Activated naive CD8-positive, alpha-beta T cell treated with anti-CD3 and anti-CD28 coated beads, Interleukin-2, amount 50 U/mL, for 24 hours (primary cell): ENCODE measurements at regions not wholly inside any gene's neighbourhood (a gene's known extent, or its start where the extent isn't known, plus 50 kb on each side); places are given as distances from the start of the nearest gene placed in this dataset.

Experiments used
- ATAC-seq: fragments of 150-1000 bp; cut with Tn5 transposase; one replicate; pipeline ENCODE4 v1.10.0; 2021
- DNase-seq: peaks from one replicate; pipeline ENCODE4 v3.0.0; 2021
- H3K27ac Mint-ChIP-seq: one replicate; pipeline ENCODE4 v1.8.0; 2021; ENCODE audit warnings: mild to moderate bottlenecking, mixed read lengths
- H3K27me3 Mint-ChIP-seq: one replicate; pipeline ENCODE4 v1.8.0; 2021; ENCODE audit warnings: mixed read lengths
- H3K36me3 Mint-ChIP-seq: one replicate; pipeline ENCODE4 v1.8.0; 2021; ENCODE audit warnings: low read depth, mixed read lengths
- H3K4me1 Mint-ChIP-seq: one replicate; pipeline ENCODE4 v1.8.0; 2021; ENCODE audit warnings: mixed read lengths
- H3K4me3 Mint-ChIP-seq: one replicate; pipeline ENCODE4 v1.8.0; 2021; ENCODE audit warnings: mild to moderate bottlenecking, moderate library complexity, mixed read lengths
- H3K9me3 Mint-ChIP-seq: one replicate; pipeline ENCODE4 v1.8.0; 2021; ENCODE audit warnings: mixed read lengths

DNA sequence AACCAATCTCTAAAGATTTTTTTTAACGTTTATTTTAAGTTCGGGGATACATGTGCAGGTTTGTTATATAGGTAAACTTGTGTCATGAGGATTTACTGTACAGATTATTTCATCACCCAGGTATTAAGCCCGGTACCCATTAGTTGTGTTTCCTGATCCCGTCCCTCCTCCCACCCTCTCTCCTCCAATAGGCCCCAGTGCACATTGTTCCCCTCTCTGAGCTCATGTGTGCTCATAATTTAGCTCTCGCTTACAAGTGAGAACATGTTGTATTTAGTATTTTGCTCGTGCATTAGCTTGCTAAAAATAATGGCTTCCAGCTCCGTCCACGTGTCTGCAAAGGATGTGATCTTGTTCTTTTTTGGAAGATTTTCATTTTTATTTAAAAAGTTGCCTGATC lies 2309.4 kb upstream of the AGA start:
- Mint-ChIP-seq H3K4me1 (no peaks in the 10 kb centered on the region), H3K27ac (no peak overlapping the region), H3K9me3 (peaks cover 5% of the 10 kb centered on the region), H3K27me3 (no peaks in the 10 kb centered on the region), H3K36me3 (no peaks in the 10 kb centered on the region), H3K4me3 (no peak overlapping the region)
- DNase-seq = no peak
- no peak for ATAC-seq

DNA sequence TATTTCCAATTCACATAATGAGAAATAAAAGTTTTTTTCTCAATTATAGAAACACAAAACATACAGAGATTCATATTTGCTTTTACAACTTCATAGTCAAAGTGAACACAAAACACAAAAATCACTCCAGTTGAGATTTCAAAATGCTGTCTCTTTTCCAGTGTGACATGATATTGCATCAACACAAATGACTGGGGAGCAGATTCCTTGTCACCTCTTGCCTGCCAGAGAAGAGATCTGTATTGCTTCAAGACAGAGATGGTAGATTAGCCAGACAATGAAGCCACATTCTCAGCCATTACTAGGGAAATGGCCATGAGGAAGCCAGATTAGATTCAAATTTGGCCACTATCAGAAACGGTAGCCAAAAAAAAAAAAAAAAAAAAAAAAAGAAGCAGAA lies 2313.1 kb upstream of the AGA start:
- no peaks in the 10 kb centered on the region for H3K27me3 Mint-ChIP-seq
- H3K27ac Mint-ChIP-seq = no peak overlapping the region
- H3K4me1 Mint-ChIP-seq = no peaks in the 10 kb centered on the region
- peaks cover 3% of the 10 kb centered on the region for H3K9me3 Mint-ChIP-seq
- ATAC-seq = no peak
- no peaks in the 10 kb centered on the region for H3K36me3 Mint-ChIP-seq
- DNase-seq = no peak
- no peak overlapping the region for H3K4me3 Mint-ChIP-seq

- Mint-ChIP-seq H3K9me3 (peaks cover 8% of the 10 kb centered on the region), H3K4me1 (no peaks in the 10 kb centered on the region), H3K36me3 (no peaks in the 10 kb centered on the region), H3K27me3 (no peaks in the 10 kb centered on the region), H3K4me3 (no peak overlapping the region), H3K27ac (no peak overlapping the region)
- ATAC-seq = no peak
- no peak for DNase-seq
These were observed 2315.4 kb upstream of the AGA start for GRCh38 chr4:179757641-179758040.

GRCh38 chr4:179762840-179763239 lies 2320.6 kb upstream of the AGA start:
- no peak for ATAC-seq
- Mint-ChIP-seq H3K4me3 (no peak overlapping the region), H3K36me3 (no peaks in the 10 kb centered on the region), H3K9me3 (peaks cover 31% of the 10 kb centered on the region), H3K27me3 (no peaks in the 10 kb centered on the region), H3K4me1 (no peaks in the 10 kb centered on the region), H3K27ac (no peak overlapping the region)
- no peak for DNase-seq

- H3K27ac Mint-ChIP-seq = no peak overlapping the region
- H3K36me3 Mint-ChIP-seq = no peaks in the 10 kb centered on the region
- H3K27me3 Mint-ChIP-seq = no peaks in the 10 kb centered on the region
- ATAC-seq (no peak), DNase-seq (no peak)
- peaks cover 33% of the 10 kb centered on the region for H3K9me3 Mint-ChIP-seq
- H3K4me1 Mint-ChIP-seq = no peaks in the 10 kb centered on the region
- H3K4me3 Mint-ChIP-seq = no peak overlapping the region
These were observed 2324.7 kb upstream of the AGA start for GRCh38 chr4:179766938-179767337.

- Mint-ChIP-seq H3K36me3 (no peaks in the 10 kb centered on the region), H3K4me1 (no peaks in the 10 kb centered on the region), H3K9me3 (peaks cover 23% of the 10 kb centered on the region), H3K4me3 (no peak overlapping the region), H3K27me3 (no peaks in the 10 kb centered on the region), H3K27ac (no peak overlapping the region)
- DNase-seq = no peak
- no peak for ATAC-seq
These were observed 2326.8 kb upstream of the AGA start for GRCh38 chr4:179768996-179769395.

GRCh38 chr4:179797738-179798137 lies 2355.5 kb upstream of the AGA start:
- Mint-ChIP-seq H3K27me3 (no peaks in the 10 kb centered on the region), H3K4me1 (no peaks in the 10 kb centered on the region), H3K9me3 (no peaks in the 10 kb centered on the region), H3K36me3 (no peaks in the 10 kb centered on the region), H3K27ac (no peak overlapping the region), H3K4me3 (no peak overlapping the region)
- ATAC-seq (no peak), DNase-seq (no peak)

- no peak for DNase-seq
- ATAC-seq = no peak
- no peaks in the 10 kb centered on the region for H3K4me1 Mint-ChIP-seq
- no peak overlapping the region for H3K27ac Mint-ChIP-seq
- H3K27me3 Mint-ChIP-seq = no peaks in the 10 kb centered on the region
- peaks cover 5% of the 10 kb centered on the region for H3K9me3 Mint-ChIP-seq
- no peak overlapping the region for H3K4me3 Mint-ChIP-seq
- no peaks in the 10 kb centered on the region for H3K36me3 Mint-ChIP-seq
These were observed 2361.6 kb upstream of the AGA start for GRCh38 chr4:179803857-179804256.

- no peak for DNase-seq
- no peaks in the 10 kb centered on the region for H3K36me3 Mint-ChIP-seq
- no peaks in the 10 kb centered on the region for H3K27me3 Mint-ChIP-seq
- ATAC-seq = no peak
- H3K4me3 Mint-ChIP-seq = no peak overlapping the region
- H3K27ac Mint-ChIP-seq = no peak overlapping the region
- peaks cover 8% of the 10 kb centered on the region for H3K9me3 Mint-ChIP-seq
- H3K4me1 Mint-ChIP-seq = no peaks in the 10 kb centered on the region
These were observed 2362.2 kb upstream of the AGA start for GRCh38 chr4:179804440-179804839.

- H3K9me3 Mint-ChIP-seq = peaks cover 5% of the 10 kb centered on the region
- no peak overlapping the region for H3K27ac Mint-ChIP-seq
- DNase-seq = no peak
- H3K4me3 Mint-ChIP-seq = no peak overlapping the region
- H3K27me3 Mint-ChIP-seq = no peaks in the 10 kb centered on the region
- H3K4me1 Mint-ChIP-seq = no peaks in the 10 kb centered on the region
- H3K36me3 Mint-ChIP-seq = no peaks in the 10 kb centered on the region
- ATAC-seq = no peak
These were observed 2375.1 kb upstream of the AGA start for GRCh38 chr4:179817317-179817716.

GRCh38 chr4:179823342-179823741 lies 2381.1 kb upstream of the AGA start:
- Mint-ChIP-seq H3K27ac (no peak overlapping the region), H3K4me3 (no peak overlapping the region), H3K9me3 (peaks cover 4% of the 10 kb centered on the region), H3K27me3 (no peaks in the 10 kb centered on the region), H3K36me3 (no peaks in the 10 kb centered on the region), H3K4me1 (no peaks in the 10 kb centered on the region)
- DNase-seq (no peak), ATAC-seq (no peak)

DNA sequence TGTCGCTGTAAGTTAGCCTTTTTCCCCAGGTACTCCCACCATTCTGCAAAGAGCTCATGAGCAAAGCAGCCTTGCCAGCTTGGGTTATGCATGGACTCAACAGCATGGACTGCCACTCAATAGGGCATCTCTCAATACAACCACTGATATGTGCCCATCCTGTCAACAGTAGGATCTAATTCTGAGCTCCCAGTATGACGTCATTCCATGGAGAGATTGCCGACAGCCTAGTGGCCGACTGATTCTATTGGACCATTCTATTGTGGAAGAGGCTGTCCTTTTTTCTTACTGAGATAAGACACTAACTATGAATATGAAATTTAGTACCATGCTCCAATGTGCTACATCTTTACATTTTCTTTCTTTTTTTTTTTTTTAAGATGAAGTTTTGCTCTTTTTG lies 2389.0 kb upstream of the AGA start:
- ATAC-seq = no peak
- H3K27me3 Mint-ChIP-seq = no peaks in the 10 kb centered on the region
- peaks cover 6% of the 10 kb centered on the region for H3K9me3 Mint-ChIP-seq
- no peak for DNase-seq
- no peak overlapping the region for H3K27ac Mint-ChIP-seq
- H3K4me1 Mint-ChIP-seq = no peaks in the 10 kb centered on the region
- no peak overlapping the region for H3K4me3 Mint-ChIP-seq
- no peaks in the 10 kb centered on the region for H3K36me3 Mint-ChIP-seq

DNA sequence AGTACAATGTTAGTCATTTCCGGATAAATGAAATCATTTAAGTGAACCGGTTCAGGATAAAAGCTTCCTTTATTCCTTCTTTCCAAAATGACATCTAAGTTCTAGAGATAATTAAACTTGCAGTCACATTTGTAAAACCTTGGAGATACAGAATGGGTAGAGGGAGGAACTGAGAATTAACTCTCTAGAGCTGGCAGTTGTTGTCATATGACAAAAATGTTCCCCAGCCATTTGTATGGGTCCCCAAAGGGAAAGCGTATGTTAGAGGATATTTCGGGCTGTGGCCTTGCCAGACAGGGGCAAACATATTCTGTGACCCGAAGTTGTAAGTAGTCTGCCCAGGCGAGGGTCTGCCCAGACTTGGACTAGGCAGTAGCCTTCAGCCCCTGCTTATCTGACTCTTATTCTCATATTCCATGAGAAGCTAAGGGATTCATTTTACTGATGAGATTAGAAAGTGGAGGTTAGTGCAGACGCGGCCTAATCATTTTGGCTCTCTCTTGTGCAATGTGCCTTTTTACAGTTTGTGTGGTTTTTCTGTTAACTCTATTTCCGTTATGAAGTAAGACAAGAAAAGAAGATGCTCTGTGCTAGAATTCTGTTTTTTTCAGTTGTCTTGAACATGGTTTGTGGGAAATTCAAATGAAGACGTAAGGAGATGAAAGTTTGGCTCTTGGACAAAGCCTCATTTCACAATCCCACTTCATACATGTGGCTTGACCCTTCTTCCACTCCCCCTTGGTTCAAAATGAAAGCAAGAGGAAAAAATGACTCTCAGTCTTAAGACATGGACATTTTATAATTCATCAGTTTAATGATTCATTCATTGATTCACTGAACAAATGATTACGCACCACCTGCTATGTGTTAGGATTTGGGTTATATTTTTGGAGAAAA lies 2394.2 kb upstream of the AGA start:
- ATAC-seq (no peak), DNase-seq (no peak)
- H3K9me3 Mint-ChIP-seq = peaks cover 9% of the 10 kb centered on the region
- H3K27me3 Mint-ChIP-seq = no peaks in the 10 kb centered on the region
- no peaks in the 10 kb centered on the region for H3K4me1 Mint-ChIP-seq
- H3K27ac Mint-ChIP-seq = no peak overlapping the region
- no peak overlapping the region for H3K4me3 Mint-ChIP-seq
- no peaks in the 10 kb centered on the region for H3K36me3 Mint-ChIP-seq

DNA sequence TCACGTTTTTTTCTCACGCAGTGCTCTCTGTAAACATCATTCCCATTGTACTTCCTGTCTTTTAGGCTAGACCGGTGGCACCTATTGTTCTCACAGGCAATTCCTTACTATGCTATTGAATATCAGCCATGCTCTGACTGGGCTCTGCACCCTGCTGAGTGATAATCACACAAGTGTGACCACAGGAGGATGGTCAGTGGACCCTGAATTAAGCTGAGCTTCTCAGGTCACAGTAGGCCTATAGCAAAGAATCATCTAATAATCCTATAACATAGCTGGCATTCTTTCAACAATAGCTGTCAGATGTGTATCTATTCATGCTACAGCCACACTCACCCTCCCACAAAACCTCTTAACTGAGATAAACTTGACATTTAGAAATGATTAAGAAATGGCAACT lies 2399.8 kb upstream of the TENM3 start:
- Mint-ChIP-seq H3K36me3 (no peaks in the 10 kb centered on the region), H3K4me1 (no peaks in the 10 kb centered on the region)
- DNase-seq = no peak

DNA sequence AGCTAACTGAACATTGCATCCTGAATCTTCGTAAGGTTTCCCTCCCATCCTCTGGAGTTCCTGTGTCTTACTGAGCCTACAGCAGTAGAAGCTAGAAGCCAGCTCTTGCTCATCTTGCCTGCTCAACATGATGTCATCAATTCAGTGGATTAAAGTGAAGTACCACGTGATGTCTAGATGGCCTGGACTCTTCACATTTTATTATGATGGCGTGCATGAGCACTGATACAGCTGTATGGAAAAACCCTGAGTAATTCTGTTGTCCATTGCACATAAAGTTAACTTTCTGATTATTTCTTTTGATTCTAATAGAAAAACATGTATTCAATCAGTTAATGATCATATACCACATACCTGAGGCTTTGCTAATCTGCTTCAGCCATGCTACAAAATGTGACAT lies 2387.7 kb upstream of the TENM3 start:
- Mint-ChIP-seq H3K27ac (no peak overlapping the region), H3K9me3 (peaks cover 5% of the 10 kb centered on the region), H3K4me3 (no peak overlapping the region), H3K27me3 (no peaks in the 10 kb centered on the region), H3K4me1 (no peaks in the 10 kb centered on the region), H3K36me3 (no peaks in the 10 kb centered on the region)
- ATAC-seq (no peak), DNase-seq (no peak)

More for the DNA sequence above, 2399.8 kb upstream of the TENM3 start:
- Mint-ChIP-seq H3K27me3 (no peaks in the 10 kb centered on the region), H3K9me3 (peaks cover 4% of the 10 kb centered on the region), H3K4me3 (no peak overlapping the region), H3K27ac (no peak overlapping the region)
- ATAC-seq = no peak

DNA sequence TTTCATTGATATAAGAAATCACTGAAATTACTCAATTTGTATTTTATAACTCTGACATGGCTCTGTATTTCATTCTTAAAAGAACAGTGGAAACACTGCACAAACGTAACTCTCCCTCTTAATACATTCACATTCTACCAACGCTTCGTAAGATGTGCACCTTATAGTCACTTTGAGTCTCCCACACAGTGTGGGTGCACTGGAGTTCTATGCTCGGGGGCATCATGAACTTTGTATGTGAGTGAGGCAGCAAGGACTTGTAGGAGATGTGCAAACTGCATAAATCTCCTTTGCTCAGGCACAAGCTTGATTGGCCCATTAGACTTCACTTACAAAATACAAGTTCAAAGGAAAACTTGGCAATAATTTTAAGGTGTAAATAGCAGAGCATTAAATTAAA lies 2385.0 kb upstream of the TENM3 start:
- Mint-ChIP-seq H3K4me3 (no peak overlapping the region), H3K27me3 (no peaks in the 10 kb centered on the region), H3K4me1 (no peaks in the 10 kb centered on the region), H3K9me3 (no peaks in the 10 kb centered on the region), H3K27ac (no peak overlapping the region), H3K36me3 (no peaks in the 10 kb centered on the region)
- no peak for ATAC-seq
- no peak for DNase-seq
